ENCODE measurements at regions not wholly inside any gene's neighbourhood (a gene's known extent, or its start where the extent isn't known, plus 50 kb on each side); places are given as distances from the start of the nearest gene placed in this dataset.

DNA sequence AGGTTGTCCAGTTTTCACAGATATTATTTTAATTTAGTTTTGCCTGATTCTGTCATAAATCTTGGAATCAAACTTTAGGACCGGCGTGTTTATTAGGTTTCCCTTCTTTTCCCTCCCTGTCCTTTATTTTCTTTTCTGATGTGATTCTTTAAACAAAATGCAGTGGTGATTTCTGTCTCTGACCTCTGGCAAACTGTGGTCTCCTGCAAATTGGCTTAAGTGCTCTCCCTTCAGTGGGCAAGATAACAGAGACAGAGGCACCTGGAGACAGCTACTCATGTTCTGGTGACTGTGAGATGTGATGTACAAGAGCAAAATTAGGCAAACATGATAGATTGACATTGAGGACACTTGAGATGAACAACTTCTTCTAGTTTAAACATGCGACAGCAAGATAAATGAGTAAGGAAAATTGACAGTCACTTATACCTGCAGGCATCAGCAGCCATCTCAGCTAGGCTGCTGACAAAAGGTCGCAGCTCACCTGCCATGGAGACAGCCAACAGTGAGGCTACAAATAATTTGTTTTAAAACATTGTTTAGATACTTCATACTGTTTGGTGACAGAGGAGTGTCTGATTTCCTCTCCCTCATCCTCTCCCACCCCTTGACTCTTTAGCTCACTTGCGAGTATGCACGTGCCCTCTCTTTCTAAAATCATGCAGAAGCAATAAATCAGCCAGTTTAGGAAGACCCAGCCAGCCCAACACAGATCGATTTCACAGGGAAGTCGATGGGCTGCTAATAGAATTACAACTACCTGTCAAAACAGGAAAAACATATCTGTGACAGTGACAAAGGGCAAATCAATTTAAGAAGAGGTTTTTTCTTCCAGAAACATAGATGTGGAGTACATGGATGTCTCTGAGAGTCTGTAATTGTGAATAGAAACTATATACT lies 63.4 kb upstream of the MAP3K7 start:
- TF ChIP-seq TCF7 (IDR thresholded peaks at IDR 0.05; ENCODE audit: borderline replicate concordance) = no peak
- TF ChIP-seq NFIC (IDR thresholded peaks at IDR 0.05; ENCODE audit: low read depth, low read length) = no peak
- no peak for TF ChIP-seq CTCF (IDR thresholded peaks at IDR 0.05 in 2 of 3, conservative IDR thresholded peaks at IDR 0.05 in 1 of 3; ENCODE audit: control insufficient read depth in 2 of 3, extremely low read depth in 1 of 3, insufficient read depth in 1 of 3, low read depth in 3 of 3, low read length in 3 of 3)
- TF ChIP-seq IKZF2 (IDR thresholded peaks at IDR 0.05) = no peak
- no peak for TF ChIP-seq BACH1 (IDR thresholded peaks at IDR 0.05; ENCODE audit: borderline replicate concordance)
- no peak for TF ChIP-seq POLR2A (IDR thresholded peaks at IDR 0.05; ENCODE audit: low read depth, low read length)
- TF ChIP-seq EZH2 (IDR thresholded peaks at IDR 0.05; ENCODE audit: borderline replicate concordance, control insufficient read depth, low read depth, low read length) = no peak
- no peak for TF ChIP-seq ZBTB33 (IDR thresholded peaks at IDR 0.05)

Data from GM12878 (cell line).